Stimulated activated CD4-positive, alpha-beta T cell treated with anti-CD3 and anti-CD28 coated beads, Interleukin-2, amount 100 ng/mL, for 48 hours (primary cell): ENCODE measurements at regions not wholly inside any gene's neighbourhood (a gene's known extent, or its start where the extent isn't known, plus 50 kb on each side); places are given as distances from the start of the nearest gene placed in this dataset.

Source experiments
- DNase-seq, 2 donors: peaks; one replicate each; pipeline ENCODE4 v3.0.0-alpha.2; 2020

- no peak for DNase-seq
Observed at GRCh38 chr2:155372969-155373368, 674.5 kb downstream of the KCNJ3 start.

- DNase-seq = no peak
Observed at GRCh38 chr2:155368934-155369333, 670.4 kb downstream of the KCNJ3 start.

- DNase-seq = no peak
Observed at GRCh38 chr2:155364766-155365165, 666.3 kb downstream of the KCNJ3 start.

- DNase-seq = no peak
Observed at GRCh38 chr2:155363349-155363888, 664.9 kb downstream of the KCNJ3 start.

- DNase-seq = no peak
Observed at GRCh38 chr2:155357172-155357571, 658.7 kb downstream of the KCNJ3 start.

DNA sequence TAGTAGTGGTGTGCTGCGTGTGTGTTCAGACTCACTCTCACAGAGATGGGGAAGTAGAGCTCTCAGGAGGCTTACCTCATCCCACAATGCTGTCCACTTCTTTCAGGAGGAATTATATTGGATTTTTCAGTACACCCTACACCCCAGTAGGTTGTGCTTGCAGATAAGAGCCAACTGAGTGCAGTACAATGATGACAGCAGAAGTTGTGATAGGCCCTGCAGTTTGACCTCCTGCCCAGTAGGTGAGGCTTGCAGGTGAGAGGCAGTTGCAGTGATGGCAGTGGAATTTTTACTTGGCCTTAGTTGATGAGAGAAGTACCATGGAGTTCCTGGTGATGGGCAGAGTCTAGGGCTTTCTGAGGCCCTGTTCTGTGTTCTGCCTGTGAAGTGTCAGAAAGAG, 657.8 kb downstream of the KCNJ3 start:
- DNase-seq = no peak

DNA sequence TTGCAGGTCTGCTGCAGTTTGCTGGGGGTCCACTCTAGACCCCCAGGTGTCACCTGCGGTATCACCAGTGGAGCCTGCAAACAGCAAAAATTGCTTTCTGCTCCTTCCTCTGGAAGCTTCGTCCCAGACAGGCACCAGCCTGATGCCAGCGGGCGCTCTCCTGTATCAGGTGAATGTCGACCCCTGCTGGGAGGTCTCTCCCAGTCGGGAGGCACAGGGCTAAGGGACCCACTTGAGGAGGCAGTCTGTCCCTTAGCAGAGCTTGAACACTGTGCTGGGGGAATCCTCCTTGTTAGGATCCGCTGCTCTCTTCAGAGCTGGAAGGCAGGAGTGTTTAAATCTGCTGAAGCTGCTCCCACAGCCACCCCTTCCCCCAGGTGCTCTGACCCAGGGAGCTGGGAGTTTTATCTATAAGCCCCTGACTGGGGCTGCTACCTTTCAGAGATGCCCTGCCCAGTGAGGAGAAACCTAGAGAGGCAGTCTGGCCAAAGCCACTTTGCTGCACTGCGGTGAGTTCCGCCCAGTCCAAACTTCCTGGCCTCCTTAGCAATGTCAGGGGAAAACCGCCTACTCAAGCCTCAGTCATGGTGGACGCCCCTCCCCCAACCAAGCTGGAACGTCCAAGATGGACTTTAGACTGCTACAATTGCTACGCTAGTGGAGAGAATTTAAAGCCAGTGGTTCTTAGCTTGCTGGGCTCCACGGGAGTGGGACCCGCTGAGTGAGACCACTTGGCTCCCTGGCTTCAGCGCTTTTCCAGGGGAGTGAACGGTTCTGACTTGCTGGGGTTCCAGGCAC, 652.5 kb downstream of the KCNJ3 start:
- DNase-seq = no peak

DNA sequence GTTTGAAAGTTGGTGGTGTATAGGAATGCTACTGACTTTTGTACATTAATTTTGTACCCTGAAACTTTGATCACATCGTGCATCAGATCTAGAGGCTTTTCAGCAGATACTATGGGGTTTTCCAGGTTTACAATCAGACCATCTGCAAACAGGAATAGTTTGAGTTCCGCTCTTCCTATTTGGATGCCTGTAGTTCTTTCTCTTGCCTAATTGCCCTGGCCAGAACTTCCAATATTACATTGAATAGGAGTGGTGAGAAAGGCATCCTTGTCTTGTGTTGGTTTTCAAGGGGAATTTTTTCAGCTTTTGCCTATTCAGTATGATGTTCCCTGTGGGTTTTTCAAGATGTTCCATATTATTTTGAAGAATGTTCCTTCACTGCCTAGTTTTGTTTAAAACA, 633.5 kb downstream of the KCNJ3 start:
- DNase-seq = no peak

DNA sequence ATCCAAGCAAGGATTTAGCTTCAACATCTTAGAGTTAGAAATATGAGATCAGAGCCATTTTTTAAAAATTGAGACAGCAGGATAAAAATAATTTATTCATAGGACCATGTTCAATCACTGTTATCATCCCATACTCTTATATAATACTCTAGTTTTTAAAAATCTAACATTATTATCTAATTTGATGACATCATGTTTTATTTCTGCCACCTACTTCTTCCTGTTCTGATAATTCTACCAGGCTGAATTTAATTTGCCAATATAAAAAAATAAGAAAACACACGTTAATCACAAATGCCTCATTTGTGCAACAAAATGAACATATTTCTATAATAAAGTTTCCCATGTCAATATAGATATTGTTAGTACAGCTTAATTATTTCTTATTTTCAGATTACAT, 621.7 kb downstream of the KCNJ3 start:
- no peak for DNase-seq

DNA sequence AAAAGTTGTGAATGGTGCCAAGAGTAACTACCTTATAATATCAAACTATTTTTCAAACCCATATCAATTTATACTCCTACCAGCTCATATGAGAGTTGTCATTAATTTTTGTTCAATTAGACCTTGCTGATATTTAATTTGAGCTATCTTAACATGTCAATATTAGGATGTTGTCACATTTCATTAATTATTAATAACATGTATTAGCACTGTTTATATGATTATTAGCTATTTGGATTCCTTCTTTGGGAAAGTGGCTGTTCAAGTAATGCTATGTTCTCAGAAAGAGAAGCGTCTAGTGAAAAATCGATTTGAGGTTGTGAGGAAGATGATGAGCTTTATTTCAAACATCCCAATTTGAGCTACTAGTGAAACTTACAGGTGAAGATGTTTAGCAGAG, 620.2 kb downstream of the KCNJ3 start:
- no peak for DNase-seq

DNA sequence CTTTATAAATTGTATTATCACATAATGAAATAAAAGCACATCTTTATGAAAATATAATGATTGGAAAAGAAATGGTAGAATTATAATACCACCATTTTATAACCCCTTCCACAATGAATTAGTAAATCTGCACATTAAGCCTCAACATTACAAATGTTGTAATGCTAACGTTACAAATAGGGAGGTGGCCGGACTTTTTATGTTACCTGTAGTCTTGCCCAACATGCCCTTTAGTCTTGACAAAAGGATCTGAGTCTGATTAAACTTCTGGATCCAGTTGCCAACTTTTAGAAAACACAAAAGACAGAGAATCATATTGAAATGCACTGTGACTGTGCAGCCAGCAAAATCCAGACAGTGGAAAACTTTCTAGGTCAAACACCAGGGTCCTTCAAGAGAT, 617.3 kb downstream of the KCNJ3 start:
- DNase-seq = no peak

- DNase-seq = no peak
Observed at GRCh38 chr2:155310589-155310988, 612.1 kb downstream of the KCNJ3 start.

DNA sequence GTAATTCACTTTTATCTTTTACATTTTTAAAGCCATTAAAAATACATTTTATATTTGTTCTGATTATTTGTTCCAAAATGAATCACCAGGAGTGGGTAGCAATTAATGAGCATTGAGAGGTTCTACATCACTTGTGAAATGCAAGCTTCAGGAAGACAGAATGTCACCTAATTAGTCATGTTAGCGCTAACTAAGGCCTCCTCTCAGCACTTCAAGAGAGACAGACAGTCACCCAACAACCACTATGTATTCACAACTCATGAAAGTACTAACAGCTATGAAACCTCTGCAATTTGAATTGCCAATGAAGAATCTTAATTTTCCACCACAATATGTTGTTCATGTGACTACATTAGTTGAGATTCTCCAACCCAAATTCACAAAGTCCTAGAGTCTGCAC, 611.0 kb downstream of the KCNJ3 start:
- DNase-seq = no peak

- DNase-seq = no peak
Observed at GRCh38 chr2:155308367-155309009, 610.0 kb downstream of the KCNJ3 start.

DNA sequence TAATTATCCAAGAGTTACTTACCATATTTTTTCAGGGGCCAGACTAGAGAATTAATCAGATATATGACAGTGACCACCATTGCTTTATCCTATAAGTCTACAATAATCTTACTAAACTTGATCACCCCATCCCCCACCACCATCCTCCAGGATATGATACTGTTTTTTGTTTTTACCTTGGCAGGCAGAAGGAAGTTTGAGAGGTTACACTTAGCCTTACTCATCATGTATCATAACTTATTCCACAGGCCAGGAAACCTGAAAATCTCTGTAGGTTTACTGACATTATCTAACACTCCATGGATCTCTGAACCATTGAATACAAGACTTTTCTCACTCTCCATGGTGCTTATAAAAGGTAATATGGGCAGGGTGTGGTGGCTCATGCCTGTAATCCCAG, 602.7 kb downstream of the KCNJ3 start:
- no peak for DNase-seq

DNA sequence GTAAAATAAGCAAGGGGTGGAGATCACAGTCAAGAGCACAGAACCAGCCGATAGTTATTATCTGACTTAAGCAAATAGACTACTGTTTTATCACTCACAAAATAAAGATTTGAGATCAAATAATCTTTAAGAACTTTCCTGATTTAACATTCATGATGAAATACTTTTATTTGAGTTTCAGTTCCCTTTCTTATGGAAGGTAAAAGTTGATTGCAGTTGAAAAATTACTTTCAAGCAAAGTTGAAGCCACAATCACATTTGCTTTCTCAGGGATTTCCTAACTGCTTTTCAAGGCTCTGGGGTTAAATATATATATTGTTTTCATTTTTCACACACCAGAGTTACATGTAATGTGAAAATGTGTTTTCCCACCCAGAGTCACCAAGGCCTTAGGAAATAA, 599.5 kb downstream of the KCNJ3 start:
- DNase-seq = no peak

GRCh38 chr2:155294358-155294757, 595.9 kb downstream of the KCNJ3 start:
- DNase-seq = no peak

DNA sequence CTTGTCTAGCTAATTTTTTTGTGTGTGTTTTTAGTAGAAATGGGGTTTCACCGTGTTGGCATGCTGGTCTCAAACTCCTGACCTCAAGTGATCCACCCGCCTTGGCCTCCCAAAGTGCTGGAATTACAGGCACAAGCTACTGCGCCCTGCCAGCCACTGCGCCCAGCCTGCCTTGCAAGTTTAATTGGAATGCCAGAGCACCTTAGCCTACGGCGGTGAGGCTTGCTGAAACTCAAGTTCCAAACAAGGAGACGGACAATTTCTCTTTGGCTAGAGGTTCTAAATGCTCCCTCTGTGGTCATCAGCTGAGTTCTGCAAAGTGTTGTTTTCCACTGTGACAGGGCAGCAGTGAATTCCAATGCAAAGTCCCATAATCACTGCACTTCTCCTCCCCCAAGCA, 583.4 kb downstream of the KCNJ3 start:
- DNase-seq = no peak

- DNase-seq = no peak
Observed at GRCh38 chr2:155273323-155273722, 574.8 kb downstream of the KCNJ3 start.

DNA sequence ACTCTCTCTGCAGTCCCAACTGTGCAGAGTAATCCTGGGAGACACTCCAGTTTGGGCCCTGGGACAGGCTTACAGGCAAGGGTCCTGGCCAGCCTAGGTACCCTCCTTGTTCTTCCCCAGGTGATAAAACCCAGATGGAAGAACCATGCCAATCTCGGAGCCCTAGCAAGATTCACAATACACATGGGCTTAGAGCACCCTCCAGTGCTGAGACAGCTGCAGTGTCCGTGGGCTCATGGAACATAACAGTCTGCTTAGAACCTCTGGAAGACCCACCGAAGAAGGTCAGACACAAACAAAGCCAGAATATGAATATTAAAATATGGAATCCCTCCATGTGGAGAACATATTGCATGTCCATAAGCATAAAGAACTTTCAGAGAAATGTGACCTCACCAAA, 568.1 kb downstream of the KCNJ3 start:
- no peak for DNase-seq

GRCh38 chr2:155266109-155266508, 567.6 kb downstream of the KCNJ3 start:
- no peak for DNase-seq

DNA sequence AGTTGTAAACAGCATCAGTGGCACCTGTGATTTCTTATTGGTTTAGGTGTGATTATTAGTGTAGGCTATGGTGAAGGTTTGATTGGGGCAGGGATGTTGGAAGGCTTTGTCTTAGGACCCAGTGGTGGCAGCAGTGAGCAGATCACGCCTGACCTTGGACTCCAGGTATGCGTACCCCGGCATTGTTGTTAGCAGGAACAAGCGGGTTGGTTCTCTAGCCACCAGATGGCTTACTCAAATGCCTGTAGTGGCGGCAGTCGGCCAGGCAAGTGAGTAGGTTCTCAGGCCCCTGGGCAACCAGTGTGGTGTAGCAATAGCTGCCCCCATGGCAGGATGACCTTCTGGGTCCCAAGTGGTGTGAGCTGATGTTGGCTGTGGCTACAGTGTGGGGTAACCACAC, 558.3 kb downstream of the KCNJ3 start:
- DNase-seq = no peak

DNA sequence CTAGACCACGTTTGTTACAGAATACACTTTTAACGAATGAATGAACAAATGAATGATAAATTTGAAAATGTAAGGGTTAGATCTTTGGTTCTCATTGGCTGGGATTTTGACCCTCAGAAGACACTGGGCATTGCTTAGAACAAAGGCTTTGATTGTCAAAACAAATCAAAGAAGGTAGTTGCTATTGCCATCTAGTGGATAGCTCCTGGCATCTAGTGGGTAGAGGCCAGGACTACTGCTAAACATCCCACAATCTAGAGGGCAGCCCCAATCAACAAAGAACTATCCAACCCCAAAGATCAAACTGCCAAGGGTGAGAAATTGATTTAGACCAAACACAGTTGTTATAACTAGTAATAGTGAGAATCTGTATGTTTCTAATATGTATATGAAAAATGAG, 552.3 kb downstream of the KCNJ3 start:
- DNase-seq = no peak

DNA sequence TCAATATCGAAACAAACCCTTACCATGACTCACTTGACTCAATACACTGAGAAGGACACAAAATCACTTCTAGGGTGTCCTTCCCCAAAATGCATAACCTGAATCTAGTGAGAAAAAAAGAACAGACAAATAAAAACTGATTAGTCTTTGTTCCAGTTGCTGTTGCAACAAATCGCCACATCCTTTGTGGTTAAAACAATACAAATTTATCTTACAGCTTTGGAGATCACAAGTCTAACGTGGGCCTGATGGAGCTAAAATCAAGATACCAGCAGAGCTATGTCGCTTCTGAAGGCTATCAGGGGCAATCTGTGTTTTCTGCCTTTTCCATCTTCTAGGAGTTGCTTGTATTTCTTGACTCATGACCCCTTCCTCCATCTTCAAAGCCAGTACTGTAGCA, 541.7 kb downstream of the KCNJ3 start:
- no peak for DNase-seq

GRCh38 chr2:155235710-155236109, 537.2 kb downstream of the KCNJ3 start:
- DNase-seq = no peak
